ENCODE measurements at regions not wholly inside any gene's neighbourhood (a gene's known extent, or its start where the extent isn't known, plus 50 kb on each side); places are given as distances from the start of the nearest gene placed in this dataset.

- Mint-ChIP-seq H3K27me3 (no peaks in the 10 kb centered on the region), H3K27ac (no peak overlapping the region), H3K9me3 (no peaks in the 10 kb centered on the region), H3K36me3 (no peaks in the 10 kb centered on the region), H3K4me3 (no peak overlapping the region), H3K4me1 (no peaks in the 10 kb centered on the region)
- DNase-seq: no peak
These were observed 58.7 kb upstream of the EMCN start for GRCh38 chr4:100576570-100576969.

- H3K27ac Mint-ChIP-seq: no peak overlapping the region
- no peaks in the 10 kb centered on the region for H3K36me3 Mint-ChIP-seq
- no peak for DNase-seq
- H3K9me3 Mint-ChIP-seq: no peaks in the 10 kb centered on the region
- no peaks in the 10 kb centered on the region for H3K27me3 Mint-ChIP-seq
- no peak overlapping the region for H3K4me3 Mint-ChIP-seq
- no peaks in the 10 kb centered on the region for H3K4me1 Mint-ChIP-seq
These were observed 56.8 kb upstream of the EMCN start for GRCh38 chr4:100574607-100575006.

GRCh38 chr4:100569196-100569595, 51.4 kb upstream of the EMCN start:
- Mint-ChIP-seq H3K4me3 (peak overlapping the region; percentile 1), H3K27ac (peak overlapping the region; percentile 69), H3K36me3 (no peaks in the 10 kb centered on the region), H3K4me1 (peaks cover 21% of the 10 kb centered on the region), H3K27me3 (no peaks in the 10 kb centered on the region), H3K9me3 (no peaks in the 10 kb centered on the region)
- DNase-seq: peak; percentile 0
